DMS153 (cell line): ENCODE measurements at regions not wholly inside any gene's neighbourhood (a gene's known extent, or its start where the extent isn't known, plus 50 kb on each side); places are given as distances from the start of the nearest gene placed in this dataset.

Experiments used
- DNase-seq: peaks from one replicate; lab custom pipeline; 2025; lab: John Stamatoyannopoulos, UW

- no peak for DNase-seq
Measured at GRCh38 chr4:3343358-3343757, 50.5 kb downstream of the RGS12 start.

- DNase-seq: no peak
Measured at GRCh38 chr4:3344104-3344503, 51.3 kb downstream of the RGS12 start.

DNA sequence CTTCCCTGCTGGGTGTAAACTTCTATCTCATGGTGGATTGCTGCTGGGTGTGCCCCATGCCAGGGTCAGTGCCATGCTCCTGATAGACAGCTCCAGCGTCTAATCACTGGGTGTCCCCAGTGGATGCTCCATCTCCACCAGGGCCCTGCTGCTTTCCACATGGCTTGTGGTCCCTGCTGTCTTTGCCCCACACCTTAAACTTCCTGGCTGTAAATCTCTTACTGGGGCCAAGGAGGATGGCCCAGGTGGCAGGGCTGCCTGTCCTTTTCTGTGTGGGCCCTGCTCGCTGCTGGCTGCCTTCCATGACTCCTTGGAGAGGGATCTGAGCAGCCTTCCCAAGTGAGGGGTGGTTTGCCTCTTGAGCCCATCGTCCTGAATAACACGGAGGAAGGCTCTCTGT is 51.8 kb downstream of the RGS12 start:
- no peak for DNase-seq

DNA sequence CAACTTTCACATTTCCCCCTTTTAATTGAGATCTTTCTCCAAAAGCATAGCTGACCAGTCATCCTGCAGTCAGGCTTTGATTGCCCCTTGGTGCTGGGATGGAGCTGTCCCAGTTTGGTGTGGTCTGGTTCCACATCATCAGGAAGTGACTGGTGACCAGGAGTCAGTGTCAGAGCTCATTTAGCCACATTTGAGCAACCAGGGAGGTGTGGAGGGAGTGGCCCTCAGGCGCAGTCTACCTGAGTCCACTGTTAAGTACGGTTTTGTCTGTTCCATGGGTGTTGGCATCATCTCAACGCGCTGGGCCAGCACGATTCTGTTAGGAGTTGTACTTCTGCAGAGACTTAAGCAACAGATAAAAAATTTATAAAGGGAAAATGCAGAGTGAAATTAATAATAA is 52.6 kb downstream of the RGS12 start:
- no peak for DNase-seq

GRCh38 chr4:3346146-3346545 is 53.3 kb downstream of the RGS12 start:
- DNase-seq: peak; percentile 22

DNA sequence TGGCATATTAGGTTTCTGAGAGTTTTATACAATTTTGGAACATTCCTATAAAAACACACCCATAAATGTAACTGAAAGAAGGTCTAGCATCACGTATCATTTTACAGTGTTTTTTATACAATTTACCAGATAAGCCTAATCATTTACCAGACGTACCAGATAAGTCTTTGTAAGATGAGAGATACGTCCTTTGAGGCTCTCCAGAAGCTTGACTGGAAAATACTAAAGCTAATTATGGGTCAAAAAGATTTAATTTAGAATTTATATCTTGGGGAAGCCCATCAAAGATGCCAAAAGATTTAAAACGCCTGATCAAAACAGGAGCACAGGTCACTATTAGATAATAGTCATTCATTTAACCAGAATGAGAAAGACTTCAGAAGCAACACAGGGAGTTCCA is 55.0 kb downstream of the RGS12 start:
- DNase-seq: no peak

GRCh38 chr4:3348621-3349020 is 55.8 kb downstream of the RGS12 start:
- DNase-seq: no peak

DNA sequence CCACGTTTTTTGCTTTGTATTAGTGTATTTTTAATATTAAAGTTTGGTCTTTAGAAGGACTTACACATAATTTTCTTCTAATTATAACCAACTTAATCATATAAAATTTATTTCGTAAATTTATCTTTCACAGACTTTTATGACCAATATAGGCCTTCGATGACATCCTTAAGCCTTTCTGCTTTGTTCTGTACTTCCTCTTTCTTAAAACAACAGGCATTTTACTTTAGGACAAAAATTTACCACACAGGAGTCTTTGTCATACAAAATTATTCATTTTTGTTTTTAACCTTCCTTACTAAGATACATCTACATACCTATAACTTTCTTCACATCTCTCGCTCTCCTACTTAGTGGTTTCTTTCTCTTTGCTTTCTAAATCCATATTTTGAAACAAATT is 56.3 kb downstream of the RGS12 start:
- DNase-seq: no peak

- no peak for DNase-seq
Measured at GRCh38 chr4:3351997-3352396, 59.2 kb downstream of the RGS12 start.

DNA sequence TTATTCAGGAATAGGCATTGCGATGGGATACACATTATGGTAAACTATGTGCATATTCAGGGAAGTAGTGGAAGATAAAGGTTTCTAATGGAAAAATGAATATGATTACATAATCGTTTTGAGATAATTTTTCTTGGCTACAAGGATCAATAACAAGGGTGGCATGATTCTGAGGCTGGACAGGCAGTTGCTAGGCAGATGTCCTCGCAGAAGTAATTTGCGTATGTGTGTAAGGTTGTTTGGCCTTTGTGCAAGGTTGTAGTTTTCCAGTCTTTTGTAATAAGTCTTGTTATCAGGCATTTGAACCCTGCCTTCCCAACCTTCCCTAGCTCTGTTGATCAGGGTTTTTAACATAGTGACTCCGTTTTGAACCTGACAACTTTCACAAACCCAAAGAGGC is 59.7 kb downstream of the RGS12 start:
- DNase-seq: no peak

- DNase-seq: no peak
Measured at GRCh38 chr4:3352941-3353594, 60.2 kb downstream of the RGS12 start.

DNA sequence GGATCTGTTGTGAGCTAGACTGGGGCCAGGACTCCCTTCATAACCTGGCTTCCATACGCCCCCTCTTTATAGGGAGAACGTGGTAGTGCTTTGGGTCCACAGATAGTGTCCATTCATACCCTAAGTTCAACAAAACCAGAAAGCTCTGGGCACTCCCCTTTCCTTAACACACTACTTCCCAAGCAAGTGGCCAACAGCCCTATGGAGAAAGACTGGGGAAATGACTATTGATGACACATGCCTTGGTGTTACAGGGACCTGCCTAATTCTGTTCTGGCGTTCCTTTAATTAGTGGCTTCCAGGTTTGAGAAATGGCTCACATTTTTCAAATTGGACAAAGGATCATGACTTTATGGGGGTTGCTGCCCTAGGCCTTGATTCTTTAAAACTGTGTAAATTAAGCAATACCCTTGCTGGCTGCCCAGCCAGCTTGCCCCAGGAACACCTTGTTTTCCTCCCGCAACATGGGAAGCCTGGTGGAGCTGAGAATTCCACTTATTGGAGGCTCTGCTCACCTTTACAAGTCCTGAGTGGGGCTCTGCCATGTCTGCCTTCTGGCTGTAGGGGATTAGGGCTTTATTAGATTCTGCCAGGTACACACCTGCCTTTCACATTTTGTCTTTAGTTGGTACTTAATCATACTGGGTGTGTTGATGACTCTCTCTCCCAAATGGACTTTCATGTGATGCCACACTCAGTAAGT is 61.1 kb downstream of the RGS12 start:
- DNase-seq: no peak

DNA sequence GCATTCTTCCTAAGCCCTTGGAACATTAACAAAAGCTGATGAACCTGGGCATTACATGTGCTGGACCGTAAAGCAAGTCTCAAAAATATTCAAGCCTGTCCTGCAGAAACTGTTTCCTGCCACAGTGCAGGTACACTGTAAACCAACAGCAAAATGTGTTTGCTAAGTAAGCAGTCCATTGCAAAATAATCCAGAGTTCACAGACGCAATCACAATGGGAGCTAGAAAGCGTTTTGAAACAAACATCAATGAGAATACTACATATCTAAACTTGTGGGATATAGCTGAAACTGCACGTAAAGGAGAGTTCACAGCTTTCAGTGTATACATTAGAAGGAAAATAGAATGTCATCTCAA is 61.6 kb downstream of the RGS12 start:
- DNase-seq: no peak

DNA sequence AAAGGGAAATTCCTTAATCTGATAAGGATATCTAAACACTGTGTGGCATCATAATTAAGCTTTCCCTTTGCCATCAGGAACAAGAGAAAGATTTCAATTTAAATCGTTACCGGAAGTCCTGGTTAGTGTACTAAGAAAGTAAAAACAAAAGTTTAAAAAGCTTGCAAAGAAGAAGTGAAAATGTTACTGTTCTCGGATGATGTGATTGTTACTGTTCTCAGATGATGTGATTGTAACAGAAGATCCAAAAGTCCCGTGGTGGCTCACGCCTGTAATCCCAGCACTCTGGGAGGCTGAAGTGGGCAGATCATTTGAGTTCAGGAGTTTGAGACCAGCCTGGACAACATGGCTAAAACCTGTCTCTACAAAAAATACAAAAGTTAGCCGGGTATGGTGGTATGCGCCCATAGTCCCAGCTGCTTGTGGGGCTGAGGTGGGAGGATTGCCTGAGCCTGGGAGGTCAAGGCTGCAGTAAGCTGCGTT is 62.5 kb downstream of the RGS12 start:
- no peak for DNase-seq

- DNase-seq: no peak
Measured at GRCh38 chr4:3358656-3359055, 65.8 kb downstream of the RGS12 start.

- no peak for DNase-seq
Measured at GRCh38 chr4:3360777-3361176, 68.0 kb downstream of the RGS12 start.

DNA sequence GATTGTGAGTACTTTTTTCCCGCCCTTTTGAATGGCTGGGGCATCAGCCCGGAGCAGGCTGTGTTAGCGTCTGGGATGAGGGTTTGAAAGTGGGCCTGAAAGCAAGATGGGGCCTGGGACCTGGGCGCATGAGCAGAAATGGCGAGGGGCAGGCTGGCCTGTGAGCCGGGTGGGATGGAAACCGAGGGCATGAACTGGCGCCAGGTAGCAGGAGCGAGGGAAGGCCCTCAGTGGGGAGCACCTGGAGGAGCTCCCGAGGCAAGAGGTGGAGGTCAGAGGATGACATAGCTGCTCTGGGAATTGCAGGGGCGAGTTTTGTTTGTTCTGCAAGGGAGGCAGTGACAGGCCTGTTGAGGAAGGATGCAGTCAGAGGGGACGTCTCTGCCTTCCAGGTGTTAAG is 68.6 kb downstream of the RGS12 start:
- no peak for DNase-seq

- DNase-seq: no peak
Measured at GRCh38 chr4:3361896-3362295, 69.1 kb downstream of the RGS12 start.

DNA sequence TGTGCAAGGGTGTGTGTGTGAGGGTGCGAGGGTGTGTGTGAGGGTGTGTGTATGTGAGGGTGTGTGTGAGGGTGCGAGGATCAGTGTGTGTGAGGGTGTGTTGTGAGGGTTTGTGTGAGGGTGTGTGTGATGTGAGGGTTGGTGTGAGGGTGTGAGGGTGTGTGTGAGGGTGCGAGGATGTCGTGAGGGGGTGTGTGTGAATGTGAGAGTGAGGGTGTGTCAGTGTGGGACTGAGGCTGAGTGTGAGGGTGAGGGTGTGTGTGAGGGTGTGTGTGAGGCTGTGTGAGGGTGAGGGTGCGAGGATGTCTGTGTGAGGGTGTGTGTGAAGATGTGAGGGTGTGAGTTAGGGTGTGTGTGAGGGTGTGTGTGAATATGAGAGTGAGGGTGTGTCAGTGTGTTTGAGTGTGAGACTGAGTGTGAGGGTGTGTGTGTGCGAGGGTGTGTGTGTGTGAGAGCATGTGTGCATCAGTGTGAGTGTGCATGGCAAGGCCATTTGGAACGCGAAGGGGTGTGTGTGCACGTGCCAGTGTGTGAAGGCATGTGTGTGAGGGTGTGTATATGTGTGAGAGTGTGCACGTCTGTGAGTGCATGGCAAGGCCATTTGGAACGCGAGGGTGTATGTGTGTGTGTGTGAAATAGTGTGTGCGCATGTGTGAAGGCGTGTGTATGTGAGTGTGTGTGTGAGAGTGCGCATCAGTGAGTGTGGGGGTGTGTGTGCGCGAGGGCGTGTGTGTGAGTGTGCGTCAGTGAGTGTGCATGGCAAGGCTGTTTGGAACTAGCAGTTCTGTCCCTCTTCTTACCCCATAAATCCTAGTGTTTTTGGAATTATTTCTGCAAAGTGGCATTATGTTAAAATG is 69.8 kb downstream of the RGS12 start:
- no peak for DNase-seq

GRCh38 chr4:3363411-3364141 is 70.8 kb downstream of the RGS12 start:
- DNase-seq: no peak

DNA sequence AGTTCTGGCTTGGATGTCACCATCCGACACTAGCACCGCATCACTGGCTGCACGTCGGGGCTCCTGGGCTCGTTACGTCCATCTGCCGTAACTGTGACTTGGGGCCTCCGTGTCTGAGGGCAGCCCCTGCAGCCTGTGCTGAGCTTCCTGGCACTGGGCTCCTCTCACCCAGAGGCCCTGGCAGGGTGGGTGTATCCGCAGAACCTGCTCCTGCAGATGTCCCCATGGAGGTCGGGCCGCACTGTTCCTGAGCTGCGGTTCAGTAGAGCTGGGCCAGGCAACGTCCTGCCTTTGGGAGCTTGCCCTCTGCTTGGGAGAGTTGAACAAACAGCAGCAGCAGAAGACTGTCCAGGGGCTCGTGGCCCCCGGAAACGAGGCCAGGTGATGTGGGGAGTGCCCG is 71.4 kb downstream of the RGS12 start:
- no peak for DNase-seq

GRCh38 chr4:3364634-3365314 is 72.0 kb downstream of the RGS12 start:
- no peak for DNase-seq
